ENCODE measurements at regions not wholly inside any gene's neighbourhood (a gene's known extent, or its start where the extent isn't known, plus 50 kb on each side); places are given as distances from the start of the nearest gene placed in this dataset.

- TF ChIP-seq POLR2A (IDR thresholded peaks at IDR 0.05; ENCODE audit: low read depth, low read length) (no peak), TAF1 (IDR thresholded peaks at IDR 0.05; ENCODE audit: borderline replicate concordance, low read depth, low read length) (no peak)
These were observed 377.1 kb upstream of the FAR2 start for GRCh38 chr12:28771968-28772367.
